Activated naive CD8-positive, alpha-beta T cell treated with anti-CD3 and anti-CD28 coated beads, Interleukin-2, amount 10 ng/mL, durations not matched to agents 7 days and 5 days (primary cell): ENCODE measurements at regions not wholly inside any gene's neighbourhood (a gene's known extent, or its start where the extent isn't known, plus 50 kb on each side); places are given as distances from the start of the nearest gene placed in this dataset.

ENCODE experiments used
- ATAC-seq: fragments of 150-1000 bp; cut with Tn5 transposase; one replicate; pipeline ENCODE4 v1.10.0; 2021; ENCODE audit warnings: low read depth, moderate library complexity
- POLR2A ChIA-PET: fragments of 350-600 bp; sonication (Branson Sonifier 250); formaldehyde crosslinking; loops from one replicate; lab custom pipeline; 2021; ENCODE audit warnings: antibody characterized with exemption; lab: Charles Lee
- DNase-seq: peaks from one replicate; pipeline ENCODE4 v3.0.0; 2021
- H3K27ac Mint-ChIP-seq: one replicate; pipeline ENCODE4 v1.8.0; 2022; ENCODE audit warnings: mild to moderate bottlenecking, mixed read lengths
- H3K27me3 Mint-ChIP-seq: one replicate; pipeline ENCODE4 v1.8.0; 2022; ENCODE audit warnings: mild to moderate bottlenecking, moderate library complexity, mixed read lengths
- H3K36me3 Mint-ChIP-seq: one replicate; pipeline ENCODE4 v1.8.0; 2021; ENCODE audit warnings: mild to moderate bottlenecking, mixed read lengths
- H3K4me1 Mint-ChIP-seq: one replicate; pipeline ENCODE4 v1.8.0; 2021; ENCODE audit warnings: mixed read lengths
- H3K4me3 Mint-ChIP-seq: one replicate; pipeline ENCODE4 v1.8.0; 2022; ENCODE audit warnings: mild to moderate bottlenecking, moderate library complexity, mixed read lengths
- H3K9me3 Mint-ChIP-seq: one replicate; pipeline ENCODE4 v1.8.0; 2021; ENCODE audit warnings: mixed read lengths

DNA sequence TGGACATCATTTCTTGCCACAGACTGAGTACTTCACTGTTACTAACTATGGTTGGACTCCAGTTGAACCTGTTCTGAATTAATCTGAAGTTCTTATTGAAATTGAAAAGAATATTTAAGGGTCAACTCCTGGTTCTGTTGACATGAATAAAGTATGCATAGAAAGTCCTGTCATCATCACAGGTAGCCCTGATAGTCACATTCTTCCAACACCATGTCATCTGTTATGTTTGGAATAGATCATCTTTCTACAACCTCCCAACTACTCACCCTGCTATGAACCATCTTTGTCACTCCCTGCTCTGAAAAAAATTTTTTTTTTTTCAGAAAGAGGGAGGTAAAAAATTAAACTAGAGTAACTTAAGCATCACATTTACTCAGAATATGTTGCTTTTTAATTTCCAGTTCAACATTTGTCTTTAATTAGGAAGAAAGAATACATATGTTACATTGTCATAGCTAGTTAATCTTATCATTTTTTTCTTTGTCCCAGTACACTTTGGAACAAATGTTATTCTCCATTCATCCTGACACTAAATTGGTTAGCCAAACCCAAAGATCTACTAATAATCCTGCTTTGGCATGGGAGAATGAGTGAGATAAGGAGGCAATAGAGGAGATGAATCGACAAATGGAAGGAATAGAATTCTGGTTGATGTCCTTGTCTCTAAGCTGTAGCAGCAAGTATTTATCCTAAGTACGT, 775.1 kb upstream of the NRSN1 start:
- DNase-seq, result no peak
- Mint-ChIP-seq H3K4me3 (no peak overlapping the region), H3K36me3 (no peaks in the 10 kb centered on the region), H3K4me1 (no peaks in the 10 kb centered on the region), H3K9me3 (peaks cover 2% of the 10 kb centered on the region), H3K27ac (no peak overlapping the region), H3K27me3 (no peaks in the 10 kb centered on the region)
- ATAC-seq, result no peak
- POLR2A ChIA-PET, result no interaction called here

DNA sequence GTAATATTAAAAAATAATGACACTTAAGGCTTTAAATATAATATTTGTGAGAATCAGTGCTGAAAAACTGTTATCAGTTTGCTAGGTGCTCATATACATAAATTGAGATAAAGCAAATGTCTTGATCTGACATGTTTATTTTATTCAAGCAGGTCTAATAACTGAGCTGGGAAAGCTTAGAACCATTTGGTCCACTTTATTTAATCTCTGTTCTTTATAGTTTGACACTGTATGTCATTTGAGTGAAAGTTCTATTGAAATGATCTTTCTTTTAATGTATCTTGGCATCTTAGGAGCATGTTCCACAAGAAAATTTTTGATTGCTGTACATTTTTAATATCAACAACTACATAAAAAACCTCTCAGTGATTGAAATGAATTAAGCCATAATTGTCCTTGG, 772.0 kb upstream of the NRSN1 start:
- Mint-ChIP-seq H3K27me3 (no peaks in the 10 kb centered on the region), H3K9me3 (peaks cover 3% of the 10 kb centered on the region), H3K4me3 (no peak overlapping the region), H3K27ac (no peak overlapping the region), H3K36me3 (no peaks in the 10 kb centered on the region), H3K4me1 (no peaks in the 10 kb centered on the region)
- no peak for DNase-seq
- POLR2A ChIA-PET, result no interaction called here
- ATAC-seq, result no peak

DNA sequence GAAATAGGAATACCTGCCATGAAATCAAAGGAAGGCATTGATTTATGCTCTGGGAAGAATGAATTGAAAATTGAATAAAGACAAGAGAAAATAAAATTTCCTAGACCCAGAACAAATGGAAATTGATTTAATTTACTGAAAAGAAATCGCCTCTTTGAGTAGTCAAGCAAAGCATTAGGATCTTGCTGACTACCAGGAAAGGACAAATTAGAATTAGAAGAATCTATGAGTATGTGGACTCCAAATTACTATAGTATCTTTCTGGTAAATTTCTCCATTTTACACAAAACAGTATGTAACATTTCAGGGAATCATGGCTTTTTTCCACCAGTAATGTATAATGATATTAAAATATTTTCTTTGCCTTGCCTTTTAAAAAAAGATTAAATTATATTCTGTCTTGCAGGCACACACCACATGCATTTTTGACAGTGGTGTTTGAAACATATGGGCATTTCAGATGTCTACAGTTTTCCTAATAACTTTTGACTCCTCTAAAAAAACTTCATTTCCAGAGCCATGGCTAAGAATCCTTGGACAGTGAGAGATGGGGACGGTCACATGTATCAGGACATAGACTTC, 768.7 kb upstream of the NRSN1 start:
- Mint-ChIP-seq H3K4me3 (no peak overlapping the region), H3K9me3 (peaks cover 3% of the 10 kb centered on the region), H3K27ac (no peak overlapping the region), H3K4me1 (no peaks in the 10 kb centered on the region), H3K36me3 (no peaks in the 10 kb centered on the region), H3K27me3 (no peaks in the 10 kb centered on the region)
- no peak for ATAC-seq
- POLR2A ChIA-PET, result no interaction called here
- DNase-seq, result no peak

DNA sequence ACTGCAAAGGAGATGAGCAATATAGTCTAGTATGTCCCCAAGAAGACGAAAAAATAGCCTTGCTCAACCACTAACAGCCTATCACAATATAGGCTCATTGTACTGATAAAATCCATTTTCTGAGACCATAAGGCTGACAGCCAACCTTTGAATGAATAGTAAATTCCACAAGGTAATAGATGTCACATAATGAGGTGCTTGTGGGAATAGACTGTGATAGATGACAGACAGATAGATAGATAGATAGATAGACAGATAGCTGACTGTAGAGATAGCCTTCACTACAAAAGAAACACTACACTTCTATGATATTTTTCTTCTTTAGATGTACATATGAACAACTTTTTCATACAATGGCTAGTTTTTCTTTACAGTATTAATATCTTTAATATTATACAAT, 760.3 kb upstream of the NRSN1 start:
- H3K27ac Mint-ChIP-seq, result no peak overlapping the region
- DNase-seq, result no peak
- no peaks in the 10 kb centered on the region for H3K4me1 Mint-ChIP-seq
- H3K4me3 Mint-ChIP-seq, result no peak overlapping the region
- POLR2A ChIA-PET, result no interaction called here
- peaks cover 5% of the 10 kb centered on the region for H3K9me3 Mint-ChIP-seq
- ATAC-seq, result no peak
- no peaks in the 10 kb centered on the region for H3K36me3 Mint-ChIP-seq
- H3K27me3 Mint-ChIP-seq, result peaks cover 1% of the 10 kb centered on the region

DNA sequence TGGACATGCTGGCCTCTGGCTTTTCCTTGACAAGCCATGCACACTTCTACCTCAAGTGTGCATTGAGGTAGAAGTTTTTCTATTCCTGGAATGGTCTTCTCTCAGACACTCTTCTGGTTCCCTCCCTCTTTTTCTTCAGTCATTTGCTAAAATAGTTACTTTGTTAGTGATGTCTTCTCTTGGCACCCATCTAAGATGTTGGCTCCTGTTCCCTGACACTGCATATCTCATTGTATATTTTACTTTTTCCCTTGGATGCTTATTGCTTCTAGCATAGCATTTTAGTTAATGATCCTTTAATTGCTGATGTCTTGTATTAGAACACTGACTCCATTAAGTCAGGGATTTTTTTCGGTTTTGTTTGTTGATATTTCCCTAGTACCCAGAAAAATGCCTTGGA, 758.7 kb upstream of the NRSN1 start:
- H3K27ac Mint-ChIP-seq, result no peak overlapping the region
- H3K4me1 Mint-ChIP-seq, result no peaks in the 10 kb centered on the region
- H3K36me3 Mint-ChIP-seq, result no peaks in the 10 kb centered on the region
- ATAC-seq, result no peak
- no peak for DNase-seq
- no peak overlapping the region for H3K4me3 Mint-ChIP-seq
- peaks cover 5% of the 10 kb centered on the region for H3K9me3 Mint-ChIP-seq
- POLR2A ChIA-PET, result no interaction called here
- H3K27me3 Mint-ChIP-seq, result peaks cover 1% of the 10 kb centered on the region

DNA sequence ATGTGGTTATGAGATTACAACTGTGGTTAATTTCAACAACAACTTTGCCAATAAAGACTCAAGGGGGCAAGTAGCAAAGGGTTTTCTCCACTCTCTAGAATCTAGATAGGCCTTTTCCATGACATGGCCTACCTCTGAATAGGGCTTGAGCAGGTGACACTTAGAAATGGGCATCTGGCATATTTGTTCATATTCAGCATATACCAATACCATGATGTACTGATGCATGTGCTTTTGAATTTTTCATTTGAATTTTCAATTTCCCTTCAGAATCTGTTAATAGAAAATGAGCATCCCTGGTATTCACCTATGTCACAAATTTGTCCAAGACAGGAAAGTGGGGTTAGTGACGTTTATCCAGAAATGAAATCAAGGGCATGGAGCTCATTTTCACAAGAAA, 757.5 kb upstream of the NRSN1 start:
- Mint-ChIP-seq H3K4me1 (no peaks in the 10 kb centered on the region), H3K9me3 (peaks cover 5% of the 10 kb centered on the region), H3K4me3 (no peak overlapping the region), H3K36me3 (no peaks in the 10 kb centered on the region), H3K27me3 (peaks cover 1% of the 10 kb centered on the region), H3K27ac (no peak overlapping the region)
- DNase-seq (no peak), ATAC-seq (no peak)
- POLR2A ChIA-PET, result no interaction called here

DNA sequence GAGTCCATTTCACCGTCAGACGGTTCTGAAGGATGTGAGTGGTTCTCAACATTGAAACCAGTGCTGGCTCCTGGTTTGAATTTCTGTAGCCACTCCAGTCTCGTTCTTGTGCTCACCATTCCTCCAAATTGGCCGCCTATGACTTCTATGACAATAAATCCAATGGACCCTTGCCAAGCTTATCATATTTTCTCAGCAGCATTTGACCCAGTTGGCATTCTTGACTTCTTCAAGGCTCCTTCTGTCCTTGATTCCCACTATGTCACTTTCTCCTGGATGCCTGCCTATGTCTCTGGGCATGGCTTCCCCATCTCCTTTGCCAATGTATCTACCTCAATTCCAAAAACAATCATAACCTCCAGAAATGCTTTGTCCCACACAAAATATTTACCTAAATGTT, 756.0 kb upstream of the NRSN1 start:
- POLR2A ChIA-PET, result no interaction called here
- no peak for DNase-seq

DNA sequence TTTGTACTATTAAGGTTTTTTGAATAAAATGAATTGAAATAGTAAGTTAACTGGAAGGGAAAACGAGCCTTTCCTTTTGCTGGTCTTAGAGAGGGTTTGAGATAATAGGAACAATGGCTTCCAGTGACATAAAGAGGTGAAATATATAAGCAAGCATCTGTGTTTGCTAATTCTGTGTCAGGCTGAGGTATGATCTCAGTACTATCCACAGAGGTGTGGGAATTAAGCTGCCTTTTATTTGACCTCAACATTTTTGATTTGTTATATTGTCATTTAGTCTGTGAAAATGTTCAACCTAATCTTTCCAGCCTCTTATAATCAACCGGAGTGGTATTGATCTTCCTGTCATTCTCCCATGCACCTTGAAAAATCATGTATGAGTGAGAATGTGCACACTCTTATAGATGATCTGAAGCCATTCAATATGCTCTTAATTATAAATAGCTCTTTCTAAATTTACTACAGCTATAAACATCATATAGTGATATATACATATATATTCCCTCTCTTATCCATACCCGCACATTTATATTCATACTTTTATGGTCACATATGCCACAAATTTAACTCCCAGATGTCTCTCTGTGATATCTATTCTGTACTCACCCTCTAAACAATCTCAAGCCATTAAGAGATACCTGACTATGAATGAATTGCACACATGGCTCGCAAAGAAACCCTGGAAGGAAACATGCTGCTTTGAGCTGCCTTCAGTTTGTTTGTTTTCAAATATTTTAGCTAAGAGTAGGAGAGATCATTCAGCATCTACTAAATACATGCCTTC, 754.7 kb upstream of the NRSN1 start:
- POLR2A ChIA-PET, result no interaction called here
- Mint-ChIP-seq H3K27me3 (peaks cover 1% of the 10 kb centered on the region), H3K36me3 (no peaks in the 10 kb centered on the region), H3K4me1 (no peaks in the 10 kb centered on the region), H3K4me3 (no peak overlapping the region), H3K9me3 (peaks cover 3% of the 10 kb centered on the region), H3K27ac (no peak overlapping the region)
- ATAC-seq (no peak), DNase-seq (no peak)

More for the DNA sequence above, 756.0 kb upstream of the NRSN1 start:
- no peak for ATAC-seq
- Mint-ChIP-seq H3K36me3 (no peaks in the 10 kb centered on the region), H3K9me3 (peaks cover 4% of the 10 kb centered on the region), H3K27ac (no peak overlapping the region), H3K4me3 (no peak overlapping the region), H3K4me1 (no peaks in the 10 kb centered on the region), H3K27me3 (peaks cover 1% of the 10 kb centered on the region)

DNA sequence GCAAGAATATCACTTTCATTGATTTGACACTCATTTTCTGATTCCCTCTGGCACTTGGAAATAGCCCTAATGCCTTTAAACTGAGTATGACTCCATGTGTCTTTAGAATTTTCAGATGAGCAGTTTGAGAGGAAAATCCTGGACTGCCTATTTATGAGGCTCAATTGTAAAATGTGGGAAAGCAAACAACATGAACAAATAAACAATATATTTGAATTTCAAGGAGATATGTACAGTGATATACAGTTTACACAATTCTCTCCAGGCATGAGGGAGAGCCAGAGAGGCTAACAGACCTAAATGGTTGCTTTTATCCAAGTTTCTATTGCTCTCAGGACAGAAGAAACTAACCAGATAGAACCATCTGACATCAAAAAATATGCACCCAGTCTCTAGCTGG, 748.2 kb upstream of the NRSN1 start:
- Mint-ChIP-seq H3K9me3 (peaks cover 4% of the 10 kb centered on the region), H3K27me3 (no peaks in the 10 kb centered on the region), H3K36me3 (no peaks in the 10 kb centered on the region), H3K4me3 (no peak overlapping the region), H3K4me1 (no peaks in the 10 kb centered on the region), H3K27ac (no peak overlapping the region)
- POLR2A ChIA-PET, result no interaction called here
- ATAC-seq (no peak), DNase-seq (no peak)

DNA sequence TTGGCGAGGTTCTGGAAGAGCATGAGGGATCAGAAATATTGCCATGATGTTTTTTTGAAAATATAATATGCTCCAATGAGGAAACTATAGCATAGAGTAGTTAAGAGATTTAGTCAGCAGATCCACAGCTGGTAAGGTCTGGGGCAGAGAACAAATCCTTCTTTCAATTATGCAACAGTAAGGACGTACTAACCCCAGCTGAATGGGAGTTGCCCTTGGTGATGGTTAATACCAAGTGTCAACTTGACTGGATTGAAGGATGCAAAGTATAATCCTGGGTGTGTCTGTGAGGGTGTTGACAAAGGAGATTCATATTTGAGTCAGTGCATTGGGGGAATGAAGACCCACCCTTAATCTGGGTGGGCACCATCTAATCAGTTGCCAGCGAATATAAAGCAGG, 745.5 kb upstream of the NRSN1 start:
- Mint-ChIP-seq H3K27me3 (no peaks in the 10 kb centered on the region), H3K27ac (no peak overlapping the region), H3K36me3 (no peaks in the 10 kb centered on the region), H3K4me1 (no peaks in the 10 kb centered on the region), H3K9me3 (peaks cover 5% of the 10 kb centered on the region), H3K4me3 (no peak overlapping the region)
- DNase-seq, result no peak
- no peak for ATAC-seq
- POLR2A ChIA-PET, result no interaction called here

DNA sequence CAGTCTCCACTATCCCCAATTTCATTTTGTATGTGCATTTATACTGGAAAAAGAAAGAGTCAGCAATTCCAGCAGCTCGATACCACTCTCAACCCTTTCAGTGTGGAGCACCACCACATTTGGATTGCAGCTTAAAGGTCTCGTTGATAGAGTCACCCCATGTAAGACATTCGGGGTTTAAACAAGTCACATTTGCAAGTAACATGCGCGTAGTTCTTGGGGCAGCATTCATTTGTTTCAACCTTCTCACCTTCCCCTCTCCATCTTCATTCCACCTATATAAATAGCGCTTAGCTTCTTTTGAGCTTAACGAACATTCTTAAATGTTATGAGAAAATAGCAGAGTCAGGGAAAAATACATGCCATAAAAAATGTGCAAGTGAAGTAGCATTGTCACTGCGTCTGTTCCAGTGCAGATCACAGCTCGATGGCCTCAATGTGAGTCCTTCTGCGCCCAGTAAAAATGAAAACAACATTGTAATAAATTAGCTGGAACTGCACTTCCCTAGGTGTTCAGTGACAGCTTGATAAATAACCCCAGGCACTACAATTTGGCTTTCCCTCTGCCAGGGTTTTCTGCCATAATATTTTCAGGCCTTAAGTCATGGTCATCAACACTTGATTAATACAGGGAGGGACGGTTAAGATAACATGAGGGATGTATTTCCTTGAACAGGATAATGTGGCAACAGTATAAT, 737.8 kb upstream of the NRSN1 start:
- Mint-ChIP-seq H3K27me3 (no peaks in the 10 kb centered on the region), H3K4me3 (no peak overlapping the region), H3K4me1 (no peaks in the 10 kb centered on the region), H3K27ac (no peak overlapping the region), H3K9me3 (peaks cover 1% of the 10 kb centered on the region), H3K36me3 (no peaks in the 10 kb centered on the region)
- ATAC-seq (no peak), DNase-seq (no peak)
- POLR2A ChIA-PET, result no interaction called here

DNA sequence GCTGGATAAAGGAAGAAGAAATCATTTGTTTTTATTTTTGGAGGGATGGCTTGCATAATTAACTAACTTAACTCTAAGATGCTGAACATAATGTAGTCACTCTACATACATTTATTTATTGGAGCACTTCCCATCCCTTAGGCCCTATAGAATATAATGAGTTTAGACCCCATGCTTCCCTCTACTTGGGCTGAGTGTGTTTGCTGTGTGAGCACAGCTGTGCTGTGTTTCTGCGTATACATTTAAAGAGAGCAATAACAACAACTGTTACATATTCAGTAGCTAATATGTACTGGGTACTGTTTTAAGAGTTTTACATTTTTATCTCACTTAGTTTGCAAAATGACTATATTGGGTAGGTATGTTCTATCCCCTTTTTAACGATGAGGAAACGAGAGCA, 736.6 kb upstream of the NRSN1 start:
- ATAC-seq (no peak), DNase-seq (no peak)
- POLR2A ChIA-PET, result no interaction called here
- no peak overlapping the region for H3K4me3 Mint-ChIP-seq
- no peaks in the 10 kb centered on the region for H3K36me3 Mint-ChIP-seq
- peaks cover 1% of the 10 kb centered on the region for H3K9me3 Mint-ChIP-seq
- no peak overlapping the region for H3K27ac Mint-ChIP-seq
- no peaks in the 10 kb centered on the region for H3K27me3 Mint-ChIP-seq
- no peaks in the 10 kb centered on the region for H3K4me1 Mint-ChIP-seq

DNA sequence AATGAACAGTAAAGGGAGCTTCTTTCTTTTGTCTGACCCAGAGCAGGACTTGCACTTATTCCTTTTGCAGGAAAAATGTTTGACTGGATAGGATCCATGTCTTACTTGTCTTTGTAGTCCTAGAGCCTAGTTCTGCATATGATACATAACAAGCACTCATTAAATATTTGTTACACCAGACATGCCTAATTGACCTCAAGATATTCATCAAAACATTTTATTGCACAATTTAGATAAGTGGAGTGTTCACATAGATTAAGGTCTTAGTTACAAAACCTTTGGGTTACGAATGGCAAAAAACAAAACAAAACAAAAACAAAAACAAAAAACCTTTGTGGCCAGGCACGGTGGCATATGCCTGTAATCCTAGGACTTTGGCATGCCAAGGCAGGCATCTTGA, 735.8 kb upstream of the NRSN1 start:
- no peak for ATAC-seq
- POLR2A ChIA-PET, result no interaction called here
- no peak overlapping the region for H3K27ac Mint-ChIP-seq
- H3K27me3 Mint-ChIP-seq, result no peaks in the 10 kb centered on the region
- no peak overlapping the region for H3K4me3 Mint-ChIP-seq
- no peaks in the 10 kb centered on the region for H3K4me1 Mint-ChIP-seq
- peaks cover 1% of the 10 kb centered on the region for H3K9me3 Mint-ChIP-seq
- H3K36me3 Mint-ChIP-seq, result no peaks in the 10 kb centered on the region
- DNase-seq, result no peak
